GM23338 (cell line): ENCODE measurements at regions not wholly inside any gene's neighbourhood (a gene's known extent, or its start where the extent isn't known, plus 50 kb on each side); places are given as distances from the start of the nearest gene placed in this dataset.

Experiments
- ATAC-seq: fragments of 200-7000 bp; cut with Tn5 transposase; 3 replicates; pipeline ENCODE4 v1.9.1; 2020
- DNase-seq: peaks from one replicate; pipeline ENCODE4 v3.0.0-alpha.2; 2015; ENCODE audit warnings: low spot score
- H2AFZ ChIP-seq: fragments of 200-600 bp; sonication (generic); 2 replicates; pipeline ENCODE4 v1.8.0; 2016; ENCODE audit warnings: antibody characterized with exemption, mild to moderate bottlenecking, moderate library complexity
- H3F3A ChIP-seq: fragments of 200-600 bp; sonication (generic); replicated peaks from 2 replicates; pipeline ENCODE4 v1.8.0; 2017; ENCODE audit warnings: antibody characterized with exemption, mixed run types, low read depth
- H3K27ac ChIP-seq: fragments of 200-600 bp; sonication (generic); 2 replicates; pipeline ENCODE4 v1.6.1; 2016; ENCODE audit warnings: low read depth
- H3K27me3 ChIP-seq: fragments of 200-600 bp; sonication (generic); 2 replicates; pipeline ENCODE4 v1.8.0; 2016; ENCODE audit warnings: mild to moderate bottlenecking, mixed run types, moderate library complexity; ENCODE audit not compliant: insufficient read depth
- H3K36me3 ChIP-seq: fragments of 200-600 bp; sonication (generic); 2 replicates; pipeline ENCODE4 v1.8.0; 2016; ENCODE audit warnings: mild to moderate bottlenecking; ENCODE audit not compliant: insufficient read depth
- H3K4me1 ChIP-seq: fragments of 200-600 bp; sonication (generic); 2 replicates; pipeline ENCODE4 v1.8.0; 2016; ENCODE audit warnings: mild to moderate bottlenecking, moderate library complexity; ENCODE audit not compliant: insufficient read depth
- H3K4me2 ChIP-seq: fragments of 200-600 bp; sonication (generic); 2 replicates; pipeline ENCODE4 v1.7.1; 2017; ENCODE audit warnings: mixed run types
- H3K4me3 ChIP-seq: fragments of 200-600 bp; sonication (generic); 2 replicates; pipeline ENCODE4 v1.6.1; 2016; ENCODE audit warnings: mixed run types
- H3K79me2 ChIP-seq: fragments of 200-600 bp; sonication (generic); replicated peaks from 2 replicates; pipeline ENCODE4 v1.8.0; 2017; ENCODE audit warnings: mild to moderate bottlenecking; ENCODE audit not compliant: insufficient read depth
- H3K9me2 ChIP-seq: fragments of 200-600 bp; sonication (generic); 2 replicates; pipeline ENCODE4 v1.8.0; 2017; ENCODE audit not compliant: insufficient read depth
- H4K20me1 ChIP-seq: fragments of 200-600 bp; sonication (generic); replicated peaks from 2 replicates; pipeline ENCODE4 v1.8.0; 2017; ENCODE audit warnings: mild to moderate bottlenecking; ENCODE audit not compliant: insufficient read depth
- H3K27ac Mint-ChIP-seq: 2 replicates; pipeline ENCODE4 v1.8.0; 2020; ENCODE audit warnings: inconsistent platforms, mild to moderate bottlenecking, moderate library complexity, mixed read lengths
- H3K27me3 Mint-ChIP-seq: 3 replicates; pipeline ENCODE4 v1.8.0; 2022; ENCODE audit warnings: low read depth, mild to moderate bottlenecking, moderate library complexity, mixed read lengths, inconsistent platforms; ENCODE audit not compliant: insufficient read depth, poor library complexity
- H3K36me3 Mint-ChIP-seq: 3 replicates; pipeline ENCODE4 v1.8.0; 2021; ENCODE audit warnings: low read depth, mild to moderate bottlenecking, inconsistent platforms, moderate library complexity, mixed read lengths
- H3K4me1 Mint-ChIP-seq: 3 replicates; pipeline ENCODE4 v1.8.0; 2020; ENCODE audit warnings: mild to moderate bottlenecking, inconsistent platforms, mixed read lengths
- H3K4me3 Mint-ChIP-seq: 3 replicates; pipeline ENCODE4 v1.8.0; 2021; ENCODE audit warnings: moderate library complexity, mild to moderate bottlenecking, inconsistent platforms, mixed read lengths
- H3K9me3 Mint-ChIP-seq: 3 replicates; pipeline ENCODE4 v1.8.0; 2020; ENCODE audit warnings: moderate library complexity, mild to moderate bottlenecking, inconsistent platforms, mixed read lengths
- CREB1 ChIP-seq: fragments of 250-450 bp; sonication (Bioruptor Pico); IDR thresholded peaks from 2 replicates; pipeline ENCODE4 v1.5.0; 2020; ENCODE audit warnings: low read depth, mild to moderate bottlenecking, moderate library complexity
- EZH2 ChIP-seq: fragments of 200-600 bp; sonication (generic); IDR thresholded peaks from one replicate; pipeline ENCODE4 v1.8.0; 2017; ENCODE audit warnings: antibody characterized with exemption, mild to moderate bottlenecking, low read depth; ENCODE audit not compliant: unreplicated experiment
- EZH2phosphoT487 ChIP-seq: fragments of 200-600 bp; sonication (generic); IDR thresholded peaks from one replicate; pipeline ENCODE4 v1.8.1; 2018; ENCODE audit warnings: antibody characterized with exemption; ENCODE audit not compliant: unreplicated experiment
- JUNB ChIP-seq: IDR thresholded peaks from one replicate; pipeline ENCODE4 v1.6.1; 2016; ENCODE audit warnings: antibody characterized with exemption; ENCODE audit not compliant: unreplicated experiment
- NANOG ChIP-seq: IDR thresholded peaks from 2 replicates; pipeline ENCODE4 v1.6.1; 2016; ENCODE audit warnings: antibody characterized with exemption, borderline replicate concordance
- POLR2AphosphoS5 ChIP-seq: IDR thresholded peaks from 2 replicates; pipeline ENCODE4 v1.6.1; 2016; ENCODE audit warnings: antibody characterized with exemption, low read depth
- STAT1 ChIP-seq: IDR thresholded peaks from one replicate; pipeline ENCODE4 v1.6.1; 2016; ENCODE audit warnings: antibody characterized with exemption; ENCODE audit not compliant: unreplicated experiment
- ZNF114 ChIP-seq: fragments of 250-450 bp; sonication (Bioruptor Pico); IDR thresholded peaks from 2 replicates; pipeline ENCODE4 v1.5.0; 2020; ENCODE audit warnings: mild to moderate bottlenecking, moderate library complexity
- ZNF331 ChIP-seq: fragments of 250-450 bp; sonication (Bioruptor Pico); IDR thresholded peaks from 2 replicates; pipeline ENCODE4 v1.5.0; 2020; ENCODE audit warnings: low read depth, mild to moderate bottlenecking, moderate library complexity
- TF ChIP-seq, protein P1 (sequence below): IDR thresholded peaks from 2 replicates; pipeline ENCODE4 v1.6.1; 2016; ENCODE audit warnings: antibody characterized with exemption
- TF ChIP-seq, protein P2 (sequence below): fragments of 250-450 bp; sonication (Bioruptor Pico); IDR thresholded peaks from 2 replicates; pipeline ENCODE4 v1.5.0; 2020; ENCODE audit warnings: mild to moderate bottlenecking, moderate library complexity
- TF ChIP-seq, protein P3 (sequence below): IDR thresholded peaks from one replicate; pipeline ENCODE4 v1.6.1; 2018; ENCODE audit warnings: antibody characterized with exemption; ENCODE audit not compliant: unreplicated experiment
- TF ChIP-seq, protein P4 (sequence below), 2 experiments: fragments of 200-600 bp in 1 of 2; sonication (generic) in 1 of 2; conservative IDR thresholded peaks; 2 replicates each; pipeline versions ENCODE4 v1.5.1 to v1.6.1; 2016 to 2017; ENCODE audit warnings: antibody characterized with exemption in 2 of 2, low read depth in 2 of 2, mild to moderate bottlenecking in 2 of 2, moderate library complexity in 1 of 2

DNA sequence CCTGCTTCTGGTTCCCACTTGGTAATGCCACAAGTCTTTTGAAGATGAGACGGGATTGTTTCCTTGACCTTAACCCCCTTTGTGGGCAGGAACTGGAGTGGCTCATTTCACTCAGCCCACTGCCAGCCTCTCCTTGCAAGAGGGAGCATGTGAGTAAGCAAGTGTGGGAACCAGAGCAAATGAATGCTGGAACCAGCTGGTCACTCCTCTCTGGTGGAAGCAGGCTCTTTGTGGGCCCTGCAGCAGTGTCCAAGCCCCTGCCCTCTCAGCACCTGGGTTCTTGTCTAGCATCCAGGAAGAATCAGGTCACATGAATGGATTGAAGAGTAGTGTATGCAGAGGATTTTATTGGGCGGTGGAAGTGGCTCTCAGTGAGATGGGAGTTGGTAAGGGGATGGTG lies 944.5 kb downstream of the QKI start:
- no peak overlapping the region for H3K4me3 Mint-ChIP-seq
- no peak overlapping the region for H3K4me2 ChIP-seq
- TF ChIP-seq, protein P1, sequence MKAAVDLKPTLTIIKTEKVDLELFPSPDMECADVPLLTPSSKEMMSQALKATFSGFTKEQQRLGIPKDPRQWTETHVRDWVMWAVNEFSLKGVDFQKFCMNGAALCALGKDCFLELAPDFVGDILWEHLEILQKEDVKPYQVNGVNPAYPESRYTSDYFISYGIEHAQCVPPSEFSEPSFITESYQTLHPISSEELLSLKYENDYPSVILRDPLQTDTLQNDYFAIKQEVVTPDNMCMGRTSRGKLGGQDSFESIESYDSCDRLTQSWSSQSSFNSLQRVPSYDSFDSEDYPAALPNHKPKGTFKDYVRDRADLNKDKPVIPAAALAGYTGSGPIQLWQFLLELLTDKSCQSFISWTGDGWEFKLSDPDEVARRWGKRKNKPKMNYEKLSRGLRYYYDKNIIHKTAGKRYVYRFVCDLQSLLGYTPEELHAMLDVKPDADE, result no peak
- TF ChIP-seq EZH2, result no peak
- TF ChIP-seq ZNF331 (CRISPR knock-in tag), result no peak
- no peak for TF ChIP-seq STAT1
- TF ChIP-seq, protein P2, sequence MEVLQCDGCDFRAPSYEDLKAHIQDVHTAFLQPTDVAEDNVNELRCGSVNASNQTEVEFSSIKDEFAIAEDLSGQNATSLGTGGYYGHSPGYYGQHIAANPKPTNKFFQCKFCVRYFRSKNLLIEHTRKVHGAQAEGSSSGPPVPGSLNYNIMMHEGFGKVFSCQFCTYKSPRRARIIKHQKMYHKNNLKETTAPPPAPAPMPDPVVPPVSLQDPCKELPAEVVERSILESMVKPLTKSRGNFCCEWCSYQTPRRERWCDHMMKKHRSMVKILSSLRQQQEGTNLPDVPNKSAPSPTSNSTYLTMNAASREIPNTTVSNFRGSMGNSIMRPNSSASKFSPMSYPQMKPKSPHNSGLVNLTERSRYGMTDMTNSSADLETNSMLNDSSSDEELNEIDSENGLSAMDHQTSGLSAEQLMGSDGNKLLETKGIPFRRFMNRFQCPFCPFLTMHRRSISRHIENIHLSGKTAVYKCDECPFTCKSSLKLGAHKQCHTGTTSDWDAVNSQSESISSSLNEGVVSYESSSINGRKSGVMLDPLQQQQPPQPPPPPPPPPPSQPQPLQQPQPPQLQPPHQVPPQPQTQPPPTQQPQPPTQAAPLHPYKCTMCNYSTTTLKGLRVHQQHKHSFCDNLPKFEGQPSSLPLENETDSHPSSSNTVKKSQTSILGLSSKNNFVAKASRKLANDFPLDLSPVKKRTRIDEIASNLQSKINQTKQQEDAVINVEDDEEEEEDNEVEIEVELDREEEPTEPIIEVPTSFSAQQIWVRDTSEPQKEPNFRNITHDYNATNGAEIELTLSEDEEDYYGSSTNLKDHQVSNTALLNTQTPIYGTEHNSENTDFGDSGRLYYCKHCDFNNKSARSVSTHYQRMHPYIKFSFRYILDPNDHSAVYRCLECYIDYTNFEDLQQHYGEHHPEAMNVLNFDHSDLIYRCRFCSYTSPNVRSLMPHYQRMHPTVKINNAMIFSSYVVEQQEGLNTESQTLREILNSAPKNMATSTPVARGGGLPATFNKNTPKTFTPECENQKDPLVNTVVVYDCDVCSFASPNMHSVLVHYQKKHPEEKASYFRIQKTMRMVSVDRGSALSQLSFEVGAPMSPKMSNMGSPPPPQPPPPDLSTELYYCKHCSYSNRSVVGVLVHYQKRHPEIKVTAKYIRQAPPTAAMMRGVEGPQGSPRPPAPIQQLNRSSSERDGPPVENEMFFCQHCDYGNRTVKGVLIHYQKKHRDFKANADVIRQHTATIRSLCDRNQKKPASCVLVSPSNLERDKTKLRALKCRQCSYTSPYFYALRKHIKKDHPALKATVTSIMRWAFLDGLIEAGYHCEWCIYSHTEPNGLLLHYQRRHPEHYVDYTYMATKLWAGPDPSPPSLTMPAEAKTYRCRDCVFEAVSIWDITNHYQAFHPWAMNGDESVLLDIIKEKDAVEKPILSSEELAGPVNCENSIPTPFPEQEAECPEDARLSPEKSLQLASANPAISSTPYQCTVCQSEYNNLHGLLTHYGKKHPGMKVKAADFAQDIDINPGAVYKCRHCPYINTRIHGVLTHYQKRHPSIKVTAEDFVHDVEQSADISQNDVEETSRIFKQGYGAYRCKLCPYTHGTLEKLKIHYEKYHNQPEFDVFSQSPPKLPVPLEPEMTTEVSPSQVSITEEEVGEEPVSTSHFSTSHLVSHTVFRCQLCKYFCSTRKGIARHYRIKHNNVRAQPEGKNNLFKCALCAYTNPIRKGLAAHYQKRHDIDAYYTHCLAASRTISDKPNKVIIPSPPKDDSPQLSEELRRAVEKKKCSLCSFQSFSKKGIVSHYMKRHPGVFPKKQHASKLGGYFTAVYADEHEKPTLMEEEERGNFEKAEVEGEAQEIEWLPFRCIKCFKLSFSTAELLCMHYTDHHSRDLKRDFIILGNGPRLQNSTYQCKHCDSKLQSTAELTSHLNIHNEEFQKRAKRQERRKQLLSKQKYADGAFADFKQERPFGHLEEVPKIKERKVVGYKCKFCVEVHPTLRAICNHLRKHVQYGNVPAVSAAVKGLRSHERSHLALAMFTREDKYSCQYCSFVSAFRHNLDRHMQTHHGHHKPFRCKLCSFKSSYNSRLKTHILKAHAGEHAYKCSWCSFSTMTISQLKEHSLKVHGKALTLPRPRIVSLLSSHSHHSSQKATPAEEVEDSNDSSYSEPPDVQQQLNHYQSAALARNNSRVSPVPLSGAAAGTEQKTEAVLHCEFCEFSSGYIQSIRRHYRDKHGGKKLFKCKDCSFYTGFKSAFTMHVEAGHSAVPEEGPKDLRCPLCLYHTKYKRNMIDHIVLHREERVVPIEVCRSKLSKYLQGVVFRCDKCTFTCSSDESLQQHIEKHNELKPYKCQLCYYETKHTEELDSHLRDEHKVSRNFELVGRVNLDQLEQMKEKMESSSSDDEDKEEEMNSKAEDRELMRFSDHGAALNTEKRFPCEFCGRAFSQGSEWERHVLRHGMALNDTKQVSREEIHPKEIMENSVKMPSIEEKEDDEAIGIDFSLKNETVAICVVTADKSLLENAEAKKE (CRISPR knock-in tag), result no peak
- TF ChIP-seq, protein P3, sequence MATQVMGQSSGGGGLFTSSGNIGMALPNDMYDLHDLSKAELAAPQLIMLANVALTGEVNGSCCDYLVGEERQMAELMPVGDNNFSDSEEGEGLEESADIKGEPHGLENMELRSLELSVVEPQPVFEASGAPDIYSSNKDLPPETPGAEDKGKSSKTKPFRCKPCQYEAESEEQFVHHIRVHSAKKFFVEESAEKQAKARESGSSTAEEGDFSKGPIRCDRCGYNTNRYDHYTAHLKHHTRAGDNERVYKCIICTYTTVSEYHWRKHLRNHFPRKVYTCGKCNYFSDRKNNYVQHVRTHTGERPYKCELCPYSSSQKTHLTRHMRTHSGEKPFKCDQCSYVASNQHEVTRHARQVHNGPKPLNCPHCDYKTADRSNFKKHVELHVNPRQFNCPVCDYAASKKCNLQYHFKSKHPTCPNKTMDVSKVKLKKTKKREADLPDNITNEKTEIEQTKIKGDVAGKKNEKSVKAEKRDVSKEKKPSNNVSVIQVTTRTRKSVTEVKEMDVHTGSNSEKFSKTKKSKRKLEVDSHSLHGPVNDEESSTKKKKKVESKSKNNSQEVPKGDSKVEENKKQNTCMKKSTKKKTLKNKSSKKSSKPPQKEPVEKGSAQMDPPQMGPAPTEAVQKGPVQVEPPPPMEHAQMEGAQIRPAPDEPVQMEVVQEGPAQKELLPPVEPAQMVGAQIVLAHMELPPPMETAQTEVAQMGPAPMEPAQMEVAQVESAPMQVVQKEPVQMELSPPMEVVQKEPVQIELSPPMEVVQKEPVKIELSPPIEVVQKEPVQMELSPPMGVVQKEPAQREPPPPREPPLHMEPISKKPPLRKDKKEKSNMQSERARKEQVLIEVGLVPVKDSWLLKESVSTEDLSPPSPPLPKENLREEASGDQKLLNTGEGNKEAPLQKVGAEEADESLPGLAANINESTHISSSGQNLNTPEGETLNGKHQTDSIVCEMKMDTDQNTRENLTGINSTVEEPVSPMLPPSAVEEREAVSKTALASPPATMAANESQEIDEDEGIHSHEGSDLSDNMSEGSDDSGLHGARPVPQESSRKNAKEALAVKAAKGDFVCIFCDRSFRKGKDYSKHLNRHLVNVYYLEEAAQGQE, result no peak
- TF ChIP-seq ZNF114, result no peak
- TF ChIP-seq EZH2phosphoT487, result no peak
- no peak for TF ChIP-seq JUNB
- no peak for TF ChIP-seq CREB1 (CRISPR knock-in tag)
- no peak for TF ChIP-seq POLR2AphosphoS5
- TF ChIP-seq, protein P4, sequence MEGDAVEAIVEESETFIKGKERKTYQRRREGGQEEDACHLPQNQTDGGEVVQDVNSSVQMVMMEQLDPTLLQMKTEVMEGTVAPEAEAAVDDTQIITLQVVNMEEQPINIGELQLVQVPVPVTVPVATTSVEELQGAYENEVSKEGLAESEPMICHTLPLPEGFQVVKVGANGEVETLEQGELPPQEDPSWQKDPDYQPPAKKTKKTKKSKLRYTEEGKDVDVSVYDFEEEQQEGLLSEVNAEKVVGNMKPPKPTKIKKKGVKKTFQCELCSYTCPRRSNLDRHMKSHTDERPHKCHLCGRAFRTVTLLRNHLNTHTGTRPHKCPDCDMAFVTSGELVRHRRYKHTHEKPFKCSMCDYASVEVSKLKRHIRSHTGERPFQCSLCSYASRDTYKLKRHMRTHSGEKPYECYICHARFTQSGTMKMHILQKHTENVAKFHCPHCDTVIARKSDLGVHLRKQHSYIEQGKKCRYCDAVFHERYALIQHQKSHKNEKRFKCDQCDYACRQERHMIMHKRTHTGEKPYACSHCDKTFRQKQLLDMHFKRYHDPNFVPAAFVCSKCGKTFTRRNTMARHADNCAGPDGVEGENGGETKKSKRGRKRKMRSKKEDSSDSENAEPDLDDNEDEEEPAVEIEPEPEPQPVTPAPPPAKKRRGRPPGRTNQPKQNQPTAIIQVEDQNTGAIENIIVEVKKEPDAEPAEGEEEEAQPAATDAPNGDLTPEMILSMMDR (conservative IDR thresholded peaks at IDR 0.05; ENCODE audit: low read depth in 2 of 2), result no peak
- no peak for TF ChIP-seq NANOG
- H3F3A ChIP-seq, result no peaks in the 10 kb centered on the region
- no peak overlapping the region for H2AFZ ChIP-seq
- H3K36me3 ChIP-seq, result no peaks in the 10 kb centered on the region; the same call in 1 of the 2 replicates
- peaks cover 5% of the 10 kb centered on the region; the same call in 2 of the 3 replicates for H3K4me1 Mint-ChIP-seq
- H3K27me3 ChIP-seq, result no peaks in the 10 kb centered on the region
- peaks cover 2% of the 10 kb centered on the region for H3K27me3 Mint-ChIP-seq
- H4K20me1 ChIP-seq, result no peaks in the 10 kb centered on the region
- H3K9me2 ChIP-seq, result peaks cover 22% of the 10 kb centered on the region
- H3K4me1 ChIP-seq, result peaks cover 6% of the 10 kb centered on the region
- no peak overlapping the region for H3K27ac ChIP-seq
- H3K79me2 ChIP-seq, result no peaks in the 10 kb centered on the region
- peaks cover 34% of the 10 kb centered on the region for H3K36me3 Mint-ChIP-seq
- no peak overlapping the region for H3K27ac Mint-ChIP-seq
- H3K4me3 ChIP-seq, result no peak overlapping the region
- H3K9me3 Mint-ChIP-seq, result peaks cover 41% of the 10 kb centered on the region
- no peak for DNase-seq
- no peak for ATAC-seq
